Psoas muscle (tissue), 7 donors: ENCODE measurements at regions not wholly inside any gene's neighbourhood (a gene's known extent, or its start where the extent isn't known, plus 50 kb on each side); places are given as distances from the start of the nearest gene placed in this dataset.

ENCODE experiments used
- ATAC-seq, 4 donors: fragments of 200-7000 bp; cut with Tn5 transposase; one replicate each; pipeline ENCODE4 v1.9.1; 2020; ENCODE audit warnings: moderate library complexity in 3 of 4, mild to moderate bottlenecking in 2 of 4
- DNase-seq, 2 donors: peaks; one replicate each; pipeline ENCODE4 v3.0.0-alpha.2; 2020
- H3K27ac ChIP-seq: fragments of 200-600 bp; one replicate; pipeline ENCODE4 v1.8.0; 2022
- H3K27me3 ChIP-seq, 3 donors: fragments of 200-600 bp in 1 of 3; one replicate each; pipeline versions ENCODE4 v1.6.1 to v1.8.0; 2013 to 2022; ENCODE audit warnings: low read length in 2 of 3, mild to moderate bottlenecking in 2 of 3, moderate library complexity in 1 of 3; ENCODE audit not compliant: insufficient read depth in 3 of 3
- H3K36me3 ChIP-seq, 2 donors: fragments of 200-600 bp in 1 of 2; one replicate each; pipeline versions ENCODE4 v1.6.1 to v1.8.0; 2013 to 2022; ENCODE audit warnings: low read depth in 1 of 2, mild to moderate bottlenecking in 1 of 2, moderate library complexity in 1 of 2; ENCODE audit not compliant: insufficient read depth in 1 of 2
- H3K4me1 ChIP-seq: fragments of 200-600 bp; one replicate; pipeline ENCODE4 v1.8.0; 2022
- H3K4me3 ChIP-seq: fragments of 200-600 bp; one replicate; pipeline ENCODE4 v1.8.0; 2022; ENCODE audit warnings: mild to moderate bottlenecking
- H3K9me3 ChIP-seq: fragments of 200-600 bp; one replicate; pipeline ENCODE4 v1.8.0; 2022
- WGBS, 3 donors: extraction: QIAGEN DNeasy Blood & Tissue Kit; methylation state at CpG; one replicate each; pipeline versions ENCODE4 v1.1.6 to v1.1.7; 2013; 5-methylcytosine and 5-hydroxymethylcytosine counted together
- intact Hi-C, 2 donors: fragments of 100-400 bp; cut with DNase I; formaldehyde crosslinking; loops; one replicate each; pipeline versions ENCODE4 v1.11.0 to v1.14.2; 2022
- TF ChIP-seq, protein P1 (sequence below): fragments of 200-600 bp; IDR thresholded peaks from one replicate; pipeline ENCODE4 v1.8.0; 2022; ENCODE audit warnings: antibody characterized with exemption
- donor health status: healthy with polysubstance abuse.
- donor health status: DM: no; HTN: no; CAD: no; lungs with moderate emphysema.
- donor health status: Bipolar disorder and iron deficiency.
- donor health status: healthy.
- donor health status: DM: yes; HTN: yes; CAD: no.
- donor health status: DM: no; HTN: no; CAD: no.
- donor health status: DM: yes; HTN: yes; CAD: no.

- H3K27ac ChIP-seq: no peak overlapping the region
- ATAC-seq (no peak), DNase-seq (no peak)
- no peaks in the 10 kb centered on the region for H3K4me1 ChIP-seq
- WGBS, 3 donors: 86 to 95% (median 87%) methylated on average over 2 of the region's 2 CpGs
- TF ChIP-seq, protein P1, sequence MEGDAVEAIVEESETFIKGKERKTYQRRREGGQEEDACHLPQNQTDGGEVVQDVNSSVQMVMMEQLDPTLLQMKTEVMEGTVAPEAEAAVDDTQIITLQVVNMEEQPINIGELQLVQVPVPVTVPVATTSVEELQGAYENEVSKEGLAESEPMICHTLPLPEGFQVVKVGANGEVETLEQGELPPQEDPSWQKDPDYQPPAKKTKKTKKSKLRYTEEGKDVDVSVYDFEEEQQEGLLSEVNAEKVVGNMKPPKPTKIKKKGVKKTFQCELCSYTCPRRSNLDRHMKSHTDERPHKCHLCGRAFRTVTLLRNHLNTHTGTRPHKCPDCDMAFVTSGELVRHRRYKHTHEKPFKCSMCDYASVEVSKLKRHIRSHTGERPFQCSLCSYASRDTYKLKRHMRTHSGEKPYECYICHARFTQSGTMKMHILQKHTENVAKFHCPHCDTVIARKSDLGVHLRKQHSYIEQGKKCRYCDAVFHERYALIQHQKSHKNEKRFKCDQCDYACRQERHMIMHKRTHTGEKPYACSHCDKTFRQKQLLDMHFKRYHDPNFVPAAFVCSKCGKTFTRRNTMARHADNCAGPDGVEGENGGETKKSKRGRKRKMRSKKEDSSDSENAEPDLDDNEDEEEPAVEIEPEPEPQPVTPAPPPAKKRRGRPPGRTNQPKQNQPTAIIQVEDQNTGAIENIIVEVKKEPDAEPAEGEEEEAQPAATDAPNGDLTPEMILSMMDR: no peak
- intact Hi-C loops: no loop called here
- no peaks in the 10 kb centered on the region for H3K9me3 ChIP-seq
- H3K4me3 ChIP-seq: no peak overlapping the region
- H3K27me3 ChIP-seq: no peaks in the 10 kb centered on the region
- no peaks in the 10 kb centered on the region for H3K36me3 ChIP-seq
Measured at GRCh38 chr4:107391009-107391629, 328.9 kb downstream of the PAPSS1 start.

DNA sequence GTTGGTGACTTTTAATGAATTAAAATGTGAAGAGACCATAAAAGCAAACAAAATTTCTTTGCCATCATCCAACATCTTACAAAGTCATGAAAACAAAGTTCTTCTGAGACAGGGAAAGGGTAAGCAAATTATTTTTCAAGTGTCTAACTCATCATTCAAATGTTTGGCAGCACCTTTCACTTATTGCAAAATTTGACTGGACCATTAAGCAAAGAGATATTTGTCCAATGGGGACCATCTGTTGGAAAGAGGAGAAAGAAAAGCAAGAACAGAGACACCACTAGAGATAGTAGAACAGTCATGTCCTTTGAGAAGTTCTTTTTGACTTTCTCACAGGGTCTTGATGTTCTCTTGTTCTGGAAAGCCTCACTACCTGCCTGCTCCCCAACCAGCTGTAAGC is 330.1 kb downstream of the PAPSS1 start:
- Histone ChIP-seq H3K4me3 (no peak overlapping the region), H3K27me3 (no peaks in the 10 kb centered on the region), H3K4me1 (no peaks in the 10 kb centered on the region), H3K36me3 (no peaks in the 10 kb centered on the region), H3K9me3 (no peaks in the 10 kb centered on the region), H3K27ac (no peak overlapping the region)
- ATAC-seq: peak in 1 of 4 donors; percentile 54
- intact Hi-C loops: no loop called here
- no peak for DNase-seq
- TF ChIP-seq, protein P1: no peak

GRCh38 chr4:107388736-107389274 is 331.2 kb downstream of the PAPSS1 start:
- DNase-seq (no peak), ATAC-seq (no peak)
- H3K36me3 ChIP-seq: no peaks in the 10 kb centered on the region
- TF ChIP-seq, protein P1: no peak
- intact Hi-C loops: no loop called here
- H3K27me3 ChIP-seq: no peaks in the 10 kb centered on the region
- 40 to 60% (median 49%) methylated on average over 3 of the region's 3 CpGs for WGBS, 3 donors
- no peak overlapping the region for H3K4me3 ChIP-seq
- H3K27ac ChIP-seq: no peak overlapping the region
- no peaks in the 10 kb centered on the region for H3K9me3 ChIP-seq
- no peaks in the 10 kb centered on the region for H3K4me1 ChIP-seq

- WGBS, 3 donors: 85 to 87% (median 87%) methylated on average over 20 of the region's 20 CpGs
- Histone ChIP-seq H3K27ac (no peak overlapping the region), H3K4me3 (no peak overlapping the region), H3K36me3 (no peaks in the 10 kb centered on the region), H3K4me1 (no peaks in the 10 kb centered on the region), H3K27me3 (no peaks in the 10 kb centered on the region), H3K9me3 (no peaks in the 10 kb centered on the region)
- intact Hi-C loops: no loop called here
- TF ChIP-seq, protein P1: no peak
- DNase-seq (no peak), ATAC-seq (no peak)
Measured at GRCh38 chr4:107380836-107381438, 339.1 kb downstream of the PAPSS1 start.
